Skeletal muscle cell (primary cell): ENCODE measurements at regions not wholly inside any gene's neighbourhood (a gene's known extent, or its start where the extent isn't known, plus 50 kb on each side); places are given as distances from the start of the nearest gene placed in this dataset.

Experiments
- DNase-seq: peaks from one replicate; pipeline ENCODE4 v3.0.0-alpha.2; 2010; ENCODE audit warnings: low read depth
- H3K4me3 ChIP-seq: 2 replicates; pipeline ENCODE4 v1.5.1; 2011; ENCODE audit warnings: low read depth, mild to moderate bottlenecking, control low read depth, low read length, moderate library complexity

DNA sequence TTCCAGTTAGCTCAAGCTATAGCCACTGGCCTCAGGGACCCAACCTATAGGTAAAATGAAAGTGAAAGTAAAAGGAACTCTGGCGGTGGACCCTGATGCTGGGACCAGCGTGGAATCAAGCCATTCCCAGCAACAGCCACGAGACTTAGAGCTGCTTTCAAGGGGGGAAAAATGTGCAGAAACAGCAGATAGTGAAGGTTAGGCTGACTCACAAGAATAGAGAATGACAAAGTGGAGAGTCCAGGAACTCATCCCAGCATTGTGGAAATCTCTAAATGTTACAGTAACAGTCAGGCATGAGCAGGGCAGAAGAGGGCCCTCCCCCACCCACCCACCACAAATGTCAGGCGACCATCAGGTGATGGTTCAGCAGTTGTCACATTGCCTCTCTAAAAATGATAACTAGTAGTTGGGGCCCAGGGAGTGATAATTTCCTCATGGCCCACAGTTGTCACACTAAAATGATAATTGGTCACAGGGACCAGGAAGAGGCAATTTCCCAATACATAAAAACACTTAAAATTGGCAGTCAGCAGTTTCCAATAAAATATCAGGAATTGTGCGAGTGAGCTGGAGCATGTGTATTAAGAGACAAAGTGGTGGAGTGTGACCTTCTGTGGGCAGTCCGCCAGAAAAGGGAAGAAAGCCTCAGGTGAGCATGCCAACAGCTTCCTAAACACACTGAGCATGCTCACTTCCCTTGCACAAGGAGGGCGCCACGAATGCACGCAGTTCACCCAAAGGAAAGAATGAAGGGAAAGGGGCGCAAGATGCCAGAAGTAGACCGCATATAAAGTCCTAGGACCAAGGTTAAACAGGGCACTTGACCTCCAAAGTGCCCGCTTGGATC is 129.8 kb upstream of the PPP1R3A start:
- DNase-seq: peak; percentile 6
- H3K4me3 ChIP-seq: peak overlapping the region; percentile 5

DNA sequence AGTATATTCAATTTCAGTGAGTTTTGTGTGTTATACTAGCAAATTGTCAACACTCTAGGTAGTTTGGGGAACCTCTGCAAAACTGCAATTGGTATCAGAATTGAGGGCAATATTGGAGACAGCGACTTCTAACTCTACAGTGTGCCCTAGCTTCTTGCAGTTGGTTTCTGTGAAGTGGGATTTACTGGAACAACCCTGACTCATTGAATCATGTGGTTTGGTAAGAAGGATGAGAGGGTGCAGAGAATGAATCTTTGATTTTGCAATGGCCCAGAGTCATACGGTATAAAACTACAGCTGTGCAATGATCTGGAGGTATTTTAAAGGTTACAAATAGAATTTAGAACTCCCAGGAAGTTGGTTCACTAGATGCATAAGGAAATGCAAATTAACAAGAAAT is 129.1 kb upstream of the PPP1R3A start:
- H3K4me3 ChIP-seq: no peak overlapping the region
- peak; percentile 71 for DNase-seq

DNA sequence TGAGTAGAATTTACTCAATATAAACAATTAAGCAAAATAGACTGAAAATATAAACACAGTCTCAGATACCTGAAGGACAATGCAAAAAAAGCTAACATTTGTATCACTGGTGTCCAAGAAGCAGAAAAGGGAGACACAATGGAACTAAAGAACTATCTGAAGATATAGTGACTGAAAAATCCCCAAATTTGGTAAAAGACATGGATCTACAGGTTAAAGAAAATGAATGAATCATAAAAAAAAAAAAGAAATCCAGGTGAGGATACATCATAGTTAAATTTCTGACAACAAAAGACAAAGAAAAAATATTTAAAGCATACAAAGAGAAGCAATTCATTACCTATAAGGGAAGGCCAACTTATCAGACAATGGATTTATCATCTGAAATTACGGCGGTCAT is 114.7 kb upstream of the PPP1R3A start:
- DNase-seq: no peak
- no peak overlapping the region for H3K4me3 ChIP-seq

DNA sequence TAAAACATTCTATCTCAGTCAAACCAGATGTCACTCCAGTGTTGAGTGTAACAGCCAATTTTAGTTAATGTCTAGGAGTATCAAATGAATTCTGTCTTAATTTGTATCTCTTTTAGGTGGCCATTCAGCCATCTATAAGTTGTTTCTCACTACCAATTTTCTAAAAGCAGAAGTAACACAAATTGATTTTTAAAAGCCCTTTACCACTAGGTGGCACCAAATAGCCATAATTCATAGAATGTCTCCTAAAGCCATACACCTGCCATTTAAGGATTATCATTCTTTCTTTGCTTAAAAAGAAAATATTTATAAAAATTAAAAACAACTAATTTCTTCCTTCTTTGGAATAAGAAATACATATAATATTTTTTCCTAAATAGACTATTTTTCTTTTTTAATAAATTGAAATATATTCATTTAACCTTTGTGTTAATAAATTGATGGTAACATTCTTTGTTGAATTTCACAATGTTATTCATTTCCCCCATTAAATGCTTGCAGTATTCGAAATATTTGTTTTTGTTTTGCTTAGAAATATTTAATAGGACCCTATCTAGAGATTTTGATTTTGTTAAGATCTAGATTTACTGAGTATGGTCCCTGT is 107.8 kb upstream of the PPP1R3A start:
- DNase-seq: no peak
- H3K4me3 ChIP-seq: no peak overlapping the region

- no peak for DNase-seq
- H3K4me3 ChIP-seq: no peak overlapping the region
Measured at GRCh38 chr7:114021135-114021534, 102.3 kb upstream of the PPP1R3A start.

GRCh38 chr7:114008696-114009095 is 89.9 kb upstream of the PPP1R3A start:
- DNase-seq: no peak

GRCh38 chr7:114007386-114007785 is 88.6 kb upstream of the PPP1R3A start:
- no peak overlapping the region for H3K4me3 ChIP-seq
- DNase-seq: no peak

More at GRCh38 chr7:114008696-114009095, 89.9 kb upstream of the PPP1R3A start:
- H3K4me3 ChIP-seq: no peak overlapping the region

DNA sequence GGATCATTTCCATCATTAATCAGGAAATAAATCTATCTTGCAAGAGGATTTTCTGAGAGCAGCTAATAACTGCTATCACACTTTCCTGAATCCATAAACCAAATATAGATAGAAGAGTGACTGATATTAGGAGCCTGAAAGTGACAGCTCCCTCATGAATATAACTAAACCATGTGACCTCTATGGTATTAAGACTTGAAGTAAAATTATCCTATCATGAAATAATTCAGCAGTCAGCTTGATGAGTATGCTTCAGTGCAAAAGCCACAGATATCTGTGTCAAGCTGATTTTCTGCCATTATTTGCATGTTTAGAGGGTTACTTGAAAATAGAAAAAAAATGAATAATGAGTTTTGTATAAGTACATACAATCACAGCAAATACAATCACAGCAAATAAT is 80.1 kb upstream of the PPP1R3A start:
- no peak overlapping the region for H3K4me3 ChIP-seq
- no peak for DNase-seq

DNA sequence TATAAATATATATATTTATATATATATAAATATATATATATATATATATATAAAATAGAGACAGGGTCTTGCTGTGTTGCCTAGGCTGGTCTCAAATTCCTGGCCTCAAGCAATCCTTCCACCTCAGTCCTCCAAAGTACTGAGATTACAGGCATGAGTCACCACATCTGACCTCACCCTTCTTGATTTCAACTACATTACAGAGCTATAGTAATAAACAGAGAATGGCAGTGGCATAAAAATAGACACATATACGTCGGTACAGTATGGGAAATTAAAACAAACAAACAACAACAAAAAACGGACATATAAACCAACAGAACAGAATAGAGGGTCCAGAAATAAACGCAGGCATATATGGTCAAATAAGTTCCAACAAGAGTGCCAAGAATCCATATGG is 77.6 kb upstream of the PPP1R3A start:
- no peak for DNase-seq
- H3K4me3 ChIP-seq: no peak overlapping the region

GRCh38 chr7:113986216-113986615 is 67.4 kb upstream of the PPP1R3A start:
- no peak for DNase-seq
- no peak overlapping the region for H3K4me3 ChIP-seq

DNA sequence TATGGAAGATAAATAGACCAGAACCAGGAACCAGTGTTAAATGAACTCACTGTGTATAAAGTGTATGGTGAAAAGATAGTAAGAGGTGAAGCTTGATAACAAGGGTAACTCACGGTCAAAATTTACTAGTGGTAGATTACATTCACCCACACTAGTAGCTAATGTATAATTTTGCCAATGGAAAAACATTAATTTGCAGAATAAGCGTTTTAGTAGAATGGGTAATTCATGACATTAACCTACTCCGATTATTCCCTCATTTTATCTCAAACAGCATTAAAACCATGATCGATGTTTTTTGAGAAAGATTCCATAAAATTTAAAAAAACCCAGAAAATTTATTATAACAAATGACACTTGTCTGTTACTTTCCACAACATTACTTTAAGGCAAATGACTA is 57.7 kb upstream of the PPP1R3A start:
- no peak for DNase-seq

DNA sequence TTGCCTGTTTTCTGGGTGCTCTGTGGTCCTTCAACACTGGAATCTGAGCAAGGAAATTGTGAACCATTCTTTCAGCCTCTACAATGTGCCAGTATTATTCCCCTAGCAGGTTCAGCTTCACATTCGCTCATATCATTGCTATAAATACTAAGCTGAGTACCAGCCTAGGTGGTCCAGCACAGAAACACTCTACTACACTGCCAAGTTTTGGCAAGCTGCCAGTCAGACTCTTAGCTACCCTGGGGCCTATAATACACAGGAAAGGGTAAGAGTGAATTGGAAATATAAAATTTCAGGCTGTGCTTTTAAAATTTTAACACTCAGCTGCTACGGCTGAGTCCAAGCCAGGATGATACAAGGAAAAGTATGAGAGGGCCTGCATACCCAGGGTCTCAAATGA is 49.9 kb upstream of the PPP1R3A start:
- DNase-seq: no peak
- H3K4me3 ChIP-seq: no peak overlapping the region

More for the DNA sequence above, 57.7 kb upstream of the PPP1R3A start:
- no peak overlapping the region for H3K4me3 ChIP-seq
